K562 (cell line): ENCODE measurements at regions not wholly inside any gene's neighbourhood (a gene's known extent, or its start where the extent isn't known, plus 50 kb on each side); places are given as distances from the start of the nearest gene placed in this dataset.

Source experiments
- PTRF ChIP-seq: fragments of 450-650 bp; IDR thresholded peaks from 2 replicates; pipeline ENCODE4 v1.6.1; 2016; ENCODE audit warnings: mild to moderate bottlenecking, missing genetic modification characterization, missing compliant biosample characterization
- ZBTB17 ChIP-seq: fragments of 450-650 bp; formaldehyde crosslinking; IDR thresholded peaks from 2 replicates; pipeline ENCODE4 v1.4.0; 2020; ENCODE audit warnings: mild to moderate bottlenecking
- TF ChIP-seq, protein P1 (sequence below), 2 experiments: fragments of 450-650 bp; formaldehyde crosslinking in 1 of 2; IDR thresholded peaks; 2 replicates each; pipeline versions ENCODE4 v1.4.0 to v1.6.1; 2014 to 2020; ENCODE audit warnings: mild to moderate bottlenecking in 2 of 2, borderline replicate concordance in 1 of 2, low read depth in 1 of 2

- TF ChIP-seq, protein P1, sequence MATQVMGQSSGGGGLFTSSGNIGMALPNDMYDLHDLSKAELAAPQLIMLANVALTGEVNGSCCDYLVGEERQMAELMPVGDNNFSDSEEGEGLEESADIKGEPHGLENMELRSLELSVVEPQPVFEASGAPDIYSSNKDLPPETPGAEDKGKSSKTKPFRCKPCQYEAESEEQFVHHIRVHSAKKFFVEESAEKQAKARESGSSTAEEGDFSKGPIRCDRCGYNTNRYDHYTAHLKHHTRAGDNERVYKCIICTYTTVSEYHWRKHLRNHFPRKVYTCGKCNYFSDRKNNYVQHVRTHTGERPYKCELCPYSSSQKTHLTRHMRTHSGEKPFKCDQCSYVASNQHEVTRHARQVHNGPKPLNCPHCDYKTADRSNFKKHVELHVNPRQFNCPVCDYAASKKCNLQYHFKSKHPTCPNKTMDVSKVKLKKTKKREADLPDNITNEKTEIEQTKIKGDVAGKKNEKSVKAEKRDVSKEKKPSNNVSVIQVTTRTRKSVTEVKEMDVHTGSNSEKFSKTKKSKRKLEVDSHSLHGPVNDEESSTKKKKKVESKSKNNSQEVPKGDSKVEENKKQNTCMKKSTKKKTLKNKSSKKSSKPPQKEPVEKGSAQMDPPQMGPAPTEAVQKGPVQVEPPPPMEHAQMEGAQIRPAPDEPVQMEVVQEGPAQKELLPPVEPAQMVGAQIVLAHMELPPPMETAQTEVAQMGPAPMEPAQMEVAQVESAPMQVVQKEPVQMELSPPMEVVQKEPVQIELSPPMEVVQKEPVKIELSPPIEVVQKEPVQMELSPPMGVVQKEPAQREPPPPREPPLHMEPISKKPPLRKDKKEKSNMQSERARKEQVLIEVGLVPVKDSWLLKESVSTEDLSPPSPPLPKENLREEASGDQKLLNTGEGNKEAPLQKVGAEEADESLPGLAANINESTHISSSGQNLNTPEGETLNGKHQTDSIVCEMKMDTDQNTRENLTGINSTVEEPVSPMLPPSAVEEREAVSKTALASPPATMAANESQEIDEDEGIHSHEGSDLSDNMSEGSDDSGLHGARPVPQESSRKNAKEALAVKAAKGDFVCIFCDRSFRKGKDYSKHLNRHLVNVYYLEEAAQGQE (IDR thresholded peaks at IDR 0.05; ENCODE audit: borderline replicate concordance): no peak
- TF ChIP-seq, protein P1 (CRISPR knock-in tag; IDR thresholded peaks at IDR 0.05; ENCODE audit: low read depth): no peak
- TF ChIP-seq ZBTB17 (no peak), PTRF (tag) (no peak)
Observed at GRCh38 chr3:193884652-193885051, 251.3 kb upstream of the HES1 start (continued).
